ENCODE measurements at regions not wholly inside any gene's neighbourhood (a gene's known extent, or its start where the extent isn't known, plus 50 kb on each side); places are given as distances from the start of the nearest gene placed in this dataset.

GRCh38 chr2:56971383-56971974, 787.7 kb downstream of the CCDC85A start:
- TF ChIP-seq POLR2A (IDR thresholded peaks at IDR 0.05) (no peak), EP300 (IDR thresholded peaks at IDR 0.05) (no peak), POLR2AphosphoS5 (IDR thresholded peaks at IDR 0.05) (no peak)
- TF ChIP-seq, protein P1, sequence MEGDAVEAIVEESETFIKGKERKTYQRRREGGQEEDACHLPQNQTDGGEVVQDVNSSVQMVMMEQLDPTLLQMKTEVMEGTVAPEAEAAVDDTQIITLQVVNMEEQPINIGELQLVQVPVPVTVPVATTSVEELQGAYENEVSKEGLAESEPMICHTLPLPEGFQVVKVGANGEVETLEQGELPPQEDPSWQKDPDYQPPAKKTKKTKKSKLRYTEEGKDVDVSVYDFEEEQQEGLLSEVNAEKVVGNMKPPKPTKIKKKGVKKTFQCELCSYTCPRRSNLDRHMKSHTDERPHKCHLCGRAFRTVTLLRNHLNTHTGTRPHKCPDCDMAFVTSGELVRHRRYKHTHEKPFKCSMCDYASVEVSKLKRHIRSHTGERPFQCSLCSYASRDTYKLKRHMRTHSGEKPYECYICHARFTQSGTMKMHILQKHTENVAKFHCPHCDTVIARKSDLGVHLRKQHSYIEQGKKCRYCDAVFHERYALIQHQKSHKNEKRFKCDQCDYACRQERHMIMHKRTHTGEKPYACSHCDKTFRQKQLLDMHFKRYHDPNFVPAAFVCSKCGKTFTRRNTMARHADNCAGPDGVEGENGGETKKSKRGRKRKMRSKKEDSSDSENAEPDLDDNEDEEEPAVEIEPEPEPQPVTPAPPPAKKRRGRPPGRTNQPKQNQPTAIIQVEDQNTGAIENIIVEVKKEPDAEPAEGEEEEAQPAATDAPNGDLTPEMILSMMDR (IDR thresholded peaks at IDR 0.05) = no peak
- ATAC-seq = no peak
- H3K36me3 ChIP-seq = no peaks in the 10 kb centered on the region
- no peaks in the 10 kb centered on the region for H3K27me3 ChIP-seq
- no peaks in the 10 kb centered on the region for H3K4me1 ChIP-seq
- no peak overlapping the region for H3K4me3 ChIP-seq
- WGBS, 2 donors (ENCODE audit: low coverage in 1 of 2) = 75 to 86% methylated on average over 3 of the region's 3 CpGs
- H3K9me3 ChIP-seq = no peaks in the 10 kb centered on the region
- H3K27ac ChIP-seq = no peak overlapping the region

DNA sequence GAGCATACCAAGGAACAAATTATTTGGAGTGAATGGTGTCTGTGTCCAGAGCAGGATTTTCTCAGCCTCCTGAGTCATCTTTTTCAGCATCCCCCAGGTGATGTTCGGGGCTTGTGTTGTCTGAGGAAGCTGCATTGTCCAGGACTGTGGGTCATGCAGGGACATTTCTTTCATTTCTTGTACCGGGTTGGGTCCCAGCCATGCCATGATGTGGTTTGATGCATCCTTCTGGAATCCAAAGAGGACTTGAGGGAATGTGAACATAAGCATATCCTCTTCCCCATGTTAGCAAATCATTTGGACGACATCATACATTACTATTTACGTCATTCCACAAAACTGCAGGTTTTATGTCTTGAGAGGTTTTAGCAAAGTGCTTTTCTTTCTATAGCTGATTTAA, 797.8 kb downstream of the CCDC85A start:
- 89 to 92% methylated on average over 2 to 4 of the region's 4 CpGs for WGBS, 2 donors (ENCODE audit: low coverage in 1 of 2)
- no peak for TF ChIP-seq POLR2AphosphoS5 (IDR thresholded peaks at IDR 0.05)
- no peak for TF ChIP-seq POLR2A (IDR thresholded peaks at IDR 0.05)
- no peak for TF ChIP-seq EP300 (IDR thresholded peaks at IDR 0.05)
- TF ChIP-seq, protein P1 (IDR thresholded peaks at IDR 0.05) = no peak
- Histone ChIP-seq H3K4me3 (no peak overlapping the region), H3K36me3 (no peaks in the 10 kb centered on the region), H3K9me3 (peaks cover 0 to 19% (median 0%) of the 10 kb centered on the region in 3 donors), H3K27me3 (no peaks in the 10 kb centered on the region), H3K4me1 (no peaks in the 10 kb centered on the region), H3K27ac (no peak overlapping the region)
- ATAC-seq = no peak

DNA sequence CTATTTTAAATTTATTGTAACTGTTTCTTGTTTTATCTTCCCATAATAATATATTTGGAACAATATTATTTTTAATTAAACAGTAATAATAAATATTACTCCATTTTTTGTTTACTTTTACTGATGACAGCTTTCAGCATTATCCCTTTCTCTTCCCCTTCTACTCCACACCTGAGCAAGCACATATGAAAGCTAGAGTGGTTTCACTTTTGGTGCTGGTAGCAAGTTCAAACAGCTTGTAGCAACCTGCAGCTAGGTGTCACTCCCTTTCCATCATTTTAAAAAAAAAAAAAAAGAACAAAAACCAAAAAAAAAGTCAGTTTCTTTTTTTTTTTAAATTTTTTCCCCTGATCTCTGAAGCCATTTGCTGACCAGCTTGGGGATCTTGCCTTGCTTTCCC, 801.8 kb downstream of the CCDC85A start:
- no peaks in the 10 kb centered on the region for H3K4me1 ChIP-seq
- H3K4me3 ChIP-seq = no peak overlapping the region
- ATAC-seq = no peak
- TF ChIP-seq POLR2AphosphoS5 (IDR thresholded peaks at IDR 0.05) (no peak), EP300 (IDR thresholded peaks at IDR 0.05) (no peak), POLR2A (IDR thresholded peaks at IDR 0.05) (no peak)
- TF ChIP-seq, protein P1 (IDR thresholded peaks at IDR 0.05) = no peak
- H3K36me3 ChIP-seq = no peaks in the 10 kb centered on the region
- H3K9me3 ChIP-seq = peaks cover 0 to 8% (median 0%) of the 10 kb centered on the region in 3 donors
- no peak overlapping the region for H3K27ac ChIP-seq
- H3K27me3 ChIP-seq = no peaks in the 10 kb centered on the region

DNA sequence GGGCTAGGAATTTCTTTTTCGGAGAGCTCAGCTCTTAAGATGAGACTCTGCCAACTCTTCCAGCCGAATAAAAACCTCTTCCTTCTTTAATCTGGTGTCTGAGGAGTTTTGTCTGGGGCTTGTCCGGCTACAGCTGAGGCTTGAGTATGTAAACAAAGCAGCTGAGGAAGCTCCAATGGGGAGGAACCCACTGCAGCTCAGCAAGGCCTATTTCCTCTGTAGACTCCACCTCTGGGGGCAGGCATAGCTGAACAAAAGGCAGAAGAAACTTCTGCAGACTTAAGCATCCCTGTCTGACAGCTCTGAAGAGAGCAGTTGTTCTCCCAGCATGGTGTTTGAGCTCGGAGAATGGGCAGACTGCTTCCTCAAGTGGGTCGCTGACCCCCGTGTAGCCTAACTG, 838.7 kb downstream of the CCDC85A start:
- TF ChIP-seq EP300 (IDR thresholded peaks at IDR 0.05) = no peak

DNA sequence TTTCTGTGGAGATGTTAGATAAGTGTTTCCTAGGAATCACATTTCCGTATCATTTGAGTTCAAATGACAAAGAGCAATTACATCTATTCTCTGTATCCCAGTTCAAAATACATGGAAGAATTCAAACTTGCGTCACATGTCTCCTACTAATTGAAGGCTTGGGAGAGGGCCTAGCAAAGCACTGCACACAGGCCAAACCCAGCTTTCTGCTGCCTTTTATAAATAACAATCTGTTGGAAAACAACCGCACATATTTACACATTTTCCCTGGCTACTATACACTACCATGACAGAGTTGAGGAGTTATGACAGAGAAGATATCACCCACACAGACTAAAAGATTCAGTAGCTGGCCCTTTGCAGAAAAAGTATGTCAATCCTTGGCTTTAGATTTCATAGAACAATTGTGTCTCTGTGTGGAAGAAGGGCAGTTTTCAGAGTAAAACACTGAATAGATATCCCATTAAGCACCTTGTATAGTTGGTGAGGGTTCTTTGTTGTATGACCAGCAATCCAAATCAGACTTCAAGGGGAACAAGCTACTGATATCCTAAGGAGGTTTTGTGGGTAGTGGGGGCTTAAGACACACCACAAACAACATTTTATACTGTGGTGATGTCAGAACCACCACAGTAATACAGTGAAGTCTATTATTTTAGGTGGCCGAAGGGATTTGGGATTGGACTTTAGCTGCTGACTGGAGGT, 861.3 kb downstream of the CCDC85A start:
- no peaks in the 10 kb centered on the region for H3K4me1 ChIP-seq
- H3K27ac ChIP-seq = no peak overlapping the region
- TF ChIP-seq POLR2A (IDR thresholded peaks at IDR 0.05) = no peak
- TF ChIP-seq, protein P1 (IDR thresholded peaks at IDR 0.05) = no peak
- TF ChIP-seq EP300 (IDR thresholded peaks at IDR 0.05) = no peak
- TF ChIP-seq POLR2AphosphoS5 (IDR thresholded peaks at IDR 0.05) = no peak
- H3K9me3 ChIP-seq = no peaks in the 10 kb centered on the region
- no peak for ATAC-seq
- H3K36me3 ChIP-seq = no peaks in the 10 kb centered on the region
- 83 to 89% methylated on average over 3 to 4 of the region's 4 CpGs for WGBS, 2 donors (ENCODE audit: low coverage in 1 of 2)
- H3K27me3 ChIP-seq = no peaks in the 10 kb centered on the region
- H3K4me3 ChIP-seq = no peak overlapping the region

More for the DNA sequence above, 838.7 kb downstream of the CCDC85A start:
- Histone ChIP-seq H3K27me3 (no peaks in the 10 kb centered on the region), H3K27ac (no peak overlapping the region), H3K4me1 (no peaks in the 10 kb centered on the region), H3K36me3 (no peaks in the 10 kb centered on the region), H3K4me3 (no peak overlapping the region), H3K9me3 (peaks cover 0 to 24% (median 0%) of the 10 kb centered on the region in 3 donors)
- no peak for ATAC-seq
- 61 to 80% methylated on average over 3 of the region's 6 CpGs for WGBS, 2 donors (ENCODE audit: low coverage in 1 of 2)
